Lung microvascular endothelial cell (primary cell): ENCODE measurements at regions not wholly inside any gene's neighbourhood (a gene's known extent, or its start where the extent isn't known, plus 50 kb on each side); places are given as distances from the start of the nearest gene placed in this dataset.

Experiments
- DNase-seq, 2 donors: peaks; one replicate each; pipeline versions ENCODE4 v3.0.0 to v3.0.0-alpha.2; 2010; ENCODE audit warnings: low read depth in 2 of 2

GRCh38 chr10:128556182-128557110 lies 430.2 kb upstream of the MKI67 start:
- DNase-seq, result no peak

- DNase-seq, result no peak
These were observed 431.0 kb upstream of the MKI67 start for GRCh38 chr10:128557149-128557710.

GRCh38 chr10:128560406-128560805 lies 434.2 kb upstream of the MKI67 start:
- no peak for DNase-seq

- no peak for DNase-seq
These were observed 434.8 kb upstream of the MKI67 start for GRCh38 chr10:128560993-128561392.

GRCh38 chr10:128563387-128563786 lies 437.2 kb upstream of the MKI67 start:
- DNase-seq, result no peak

GRCh38 chr10:128563904-128564303 lies 437.7 kb upstream of the MKI67 start:
- DNase-seq, result no peak

GRCh38 chr10:128566361-128566968 lies 440.2 kb upstream of the MKI67 start:
- no peak for DNase-seq

GRCh38 chr10:128567551-128567950 lies 441.3 kb upstream of the MKI67 start:
- DNase-seq, result peak in 1 of 2 donors; percentile 16

GRCh38 chr10:128568041-128568440 lies 441.8 kb upstream of the MKI67 start:
- peak in 1 of 2 donors; percentile 63 for DNase-seq

- DNase-seq, result no peak
These were observed 442.3 kb upstream of the MKI67 start for GRCh38 chr10:128568491-128568890.

- no peak for DNase-seq
These were observed 443.0 kb upstream of the MKI67 start for GRCh38 chr10:128568990-128569945.

- no peak for DNase-seq
These were observed 444.2 kb upstream of the MKI67 start for GRCh38 chr10:128570319-128570995.

GRCh38 chr10:128571071-128571470 lies 444.8 kb upstream of the MKI67 start:
- no peak for DNase-seq

- DNase-seq, result no peak
These were observed 445.5 kb upstream of the MKI67 start for GRCh38 chr10:128571745-128572144.

GRCh38 chr10:128572696-128573095 lies 446.5 kb upstream of the MKI67 start:
- no peak for DNase-seq

GRCh38 chr10:128573281-128573845 lies 447.1 kb upstream of the MKI67 start:
- no peak for DNase-seq

GRCh38 chr10:128573986-128574385 lies 447.8 kb upstream of the MKI67 start:
- DNase-seq, result no peak

GRCh38 chr10:128574581-128575210 lies 448.5 kb upstream of the MKI67 start:
- no peak for DNase-seq

- no peak for DNase-seq
These were observed 449.5 kb upstream of the MKI67 start for GRCh38 chr10:128575761-128576160.

GRCh38 chr10:128576336-128576735 lies 450.1 kb upstream of the MKI67 start:
- no peak for DNase-seq
